GM21529 (cell line): ENCODE measurements at regions not wholly inside any gene's neighbourhood (a gene's known extent, or its start where the extent isn't known, plus 50 kb on each side); places are given as distances from the start of the nearest gene placed in this dataset.

Experiments used
- ATAC-seq: cut with Tn5 transposase; IDR thresholded peaks from one replicate; pipeline ENCODE4 v1.9.1; 2021; ENCODE audit not compliant: unreplicated experiment

GRCh38 chr18:40860189-40860588 is 1094.8 kb upstream of the PIK3C3 start:
- no peak for ATAC-seq

DNA sequence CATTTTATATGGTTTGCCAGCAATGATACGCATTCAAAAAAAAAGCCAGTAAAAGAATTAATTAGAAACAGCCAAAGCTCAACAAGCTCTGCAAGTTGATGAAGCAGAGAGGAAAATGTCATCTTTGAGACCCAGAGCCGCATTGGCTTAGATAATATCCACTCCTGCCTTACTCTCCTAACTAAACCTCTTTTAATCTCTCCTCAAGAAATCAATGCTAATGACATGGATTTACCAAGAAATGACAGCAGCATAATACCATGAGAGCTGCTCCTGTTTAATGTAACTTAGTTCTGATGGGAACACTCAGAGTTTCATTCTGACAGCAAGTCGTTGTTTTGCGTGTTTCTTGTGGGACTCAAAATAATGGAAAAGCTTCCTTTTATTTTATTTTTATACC is 1099.4 kb upstream of the PIK3C3 start:
- no peak for ATAC-seq

- no peak for ATAC-seq
Measured at GRCh38 chr18:40852406-40852805, 1102.6 kb upstream of the PIK3C3 start.

DNA sequence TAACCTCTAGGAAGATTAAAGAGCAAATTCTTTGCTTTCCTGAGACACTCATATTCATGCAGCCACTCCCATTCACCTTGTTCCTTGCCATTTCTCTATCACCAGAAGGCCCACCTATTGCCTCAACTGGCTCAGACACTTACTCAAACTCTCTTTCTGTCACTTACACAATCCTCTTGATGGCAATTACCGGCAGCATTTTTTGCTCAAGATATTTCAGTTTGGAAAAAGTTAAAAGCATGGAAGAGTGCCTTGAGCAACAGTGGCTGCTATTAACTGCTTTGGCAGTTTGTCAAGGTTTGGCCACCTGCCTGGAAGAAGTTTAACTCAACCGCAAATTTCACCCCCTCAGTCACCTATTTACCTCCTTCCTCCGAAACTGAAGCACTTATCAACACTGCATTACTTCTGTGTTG is 1104.0 kb upstream of the PIK3C3 start:
- ATAC-seq: no peak

GRCh38 chr18:40849886-40850285 is 1105.1 kb upstream of the PIK3C3 start:
- ATAC-seq: no peak

- no peak for ATAC-seq
Measured at GRCh38 chr18:40841467-40841866, 1113.6 kb upstream of the PIK3C3 start.

DNA sequence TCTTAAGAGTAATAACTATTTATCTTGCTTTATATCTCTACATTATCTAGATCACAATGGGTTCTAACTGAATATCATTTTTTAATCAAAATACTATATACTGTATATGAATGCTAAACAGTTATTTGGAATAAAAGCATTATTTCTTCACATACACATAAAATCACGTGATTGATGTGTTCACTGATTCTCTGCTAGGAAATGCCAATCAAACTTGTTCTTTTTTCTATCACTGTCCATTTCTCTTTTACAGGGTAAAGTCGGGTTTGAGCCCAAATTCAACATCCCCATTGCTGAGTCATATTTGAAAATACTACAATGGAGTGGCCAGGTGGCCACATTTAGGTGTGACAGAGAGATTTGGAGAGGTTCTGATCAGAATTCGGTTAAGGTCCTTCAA is 1114.0 kb upstream of the PIK3C3 start:
- ATAC-seq: no peak

DNA sequence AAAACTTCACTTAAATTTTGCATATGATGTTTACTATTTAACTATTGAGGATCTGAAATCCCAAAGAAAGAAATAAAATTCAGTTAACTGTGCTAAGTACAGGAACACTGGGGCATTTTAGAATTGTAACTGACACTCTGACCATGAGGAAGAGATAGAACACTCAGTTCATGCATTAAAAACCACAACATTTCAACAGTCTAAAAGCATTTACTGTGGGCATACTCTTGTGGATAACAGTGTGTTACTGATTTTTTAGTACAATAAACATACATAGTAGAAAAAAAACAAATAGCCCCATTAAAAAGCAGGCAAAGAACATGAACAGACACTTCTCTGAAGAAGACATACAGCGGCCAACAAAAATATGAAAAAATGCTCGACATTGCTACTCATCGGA is 1122.7 kb upstream of the PIK3C3 start:
- ATAC-seq: no peak

GRCh38 chr18:40824291-40824690 is 1130.7 kb upstream of the PIK3C3 start:
- ATAC-seq: no peak

GRCh38 chr18:40821596-40822243 is 1133.3 kb upstream of the PIK3C3 start:
- no peak for ATAC-seq

DNA sequence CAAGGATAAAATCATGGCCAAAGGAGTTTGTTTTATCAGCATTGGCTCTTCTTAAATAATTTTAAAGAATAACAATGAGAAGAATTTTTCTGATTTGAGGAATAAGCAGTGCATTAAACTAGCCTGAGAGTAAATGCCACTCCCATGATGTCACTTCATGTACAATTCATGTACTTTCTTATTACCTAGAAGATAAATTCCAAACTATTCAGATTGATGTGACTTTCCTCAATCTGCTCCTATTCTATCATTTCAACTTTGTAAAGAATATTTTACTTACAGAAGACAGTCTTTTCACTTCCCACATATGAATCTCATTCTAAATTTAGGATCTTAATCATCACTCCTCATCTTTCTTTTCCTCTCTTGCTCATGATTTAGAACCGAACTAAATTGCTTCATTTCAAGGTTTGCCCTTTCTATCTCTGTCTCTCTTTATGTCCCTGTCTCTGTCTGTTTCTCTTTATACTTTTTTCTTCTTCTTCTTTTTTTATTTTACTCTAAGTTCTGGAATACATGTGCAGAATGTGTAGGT is 1142.0 kb upstream of the PIK3C3 start:
- no peak for ATAC-seq

- no peak for ATAC-seq
Measured at GRCh38 chr18:40810372-40810771, 1144.7 kb upstream of the PIK3C3 start.

DNA sequence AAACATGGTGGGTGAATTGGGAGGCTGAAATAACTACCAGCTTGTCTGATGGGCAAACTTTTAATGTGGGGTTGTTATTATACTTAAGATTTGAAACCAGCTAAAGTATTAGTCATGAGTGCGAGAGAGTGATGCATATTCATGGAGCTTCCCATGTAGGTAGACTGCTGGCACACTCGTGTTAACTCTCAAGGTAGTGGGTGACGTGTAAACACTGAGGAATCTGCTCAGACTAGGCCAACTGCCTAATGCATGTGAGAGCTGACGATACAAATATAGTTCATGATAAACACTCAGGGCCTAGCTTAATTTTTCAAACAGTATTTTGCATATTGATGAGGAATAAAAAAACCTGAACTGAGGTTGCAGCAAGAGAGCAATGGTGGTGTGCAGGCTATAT is 1165.7 kb upstream of the PIK3C3 start:
- ATAC-seq: no peak

- no peak for ATAC-seq
Measured at GRCh38 chr18:40782453-40783130, 1172.4 kb upstream of the PIK3C3 start.

DNA sequence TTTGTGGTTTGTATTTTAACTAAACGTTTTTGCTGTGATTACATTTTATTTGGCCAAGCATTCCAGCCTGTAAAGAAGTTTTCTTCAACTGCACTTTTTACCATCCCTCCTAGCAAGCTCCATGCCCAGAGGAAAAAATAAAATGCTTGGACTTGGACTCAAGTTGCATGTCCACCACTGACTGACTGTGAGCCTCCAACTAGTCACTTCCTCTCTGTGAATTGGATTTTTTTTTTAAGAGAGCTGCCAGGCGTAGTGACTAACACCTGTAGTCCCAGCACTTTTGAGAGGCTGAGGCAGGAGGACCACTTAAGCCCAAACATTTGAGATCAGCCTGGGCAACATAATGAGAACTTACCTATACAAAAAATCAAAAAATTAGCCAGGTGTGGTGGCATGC is 1185.2 kb upstream of the PIK3C3 start:
- no peak for ATAC-seq

DNA sequence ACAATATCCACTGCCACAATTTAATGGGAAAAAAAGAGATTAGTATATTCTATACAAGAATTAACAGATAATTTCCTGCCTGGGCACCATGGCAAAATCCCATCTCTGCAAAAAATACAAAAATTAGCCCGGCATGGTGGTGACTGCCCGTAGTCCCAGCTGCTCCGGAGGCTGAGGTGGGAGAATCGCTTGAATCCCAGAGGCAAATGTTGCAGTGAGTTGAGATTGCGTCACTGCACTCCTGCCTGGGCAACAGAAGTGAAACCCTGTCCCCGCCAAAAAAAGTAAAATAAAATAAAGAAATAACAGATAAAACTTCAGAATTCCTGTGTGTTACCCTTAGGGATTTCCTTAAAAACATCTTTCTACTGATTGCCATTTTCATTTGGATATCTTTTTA is 1194.8 kb upstream of the PIK3C3 start:
- no peak for ATAC-seq

DNA sequence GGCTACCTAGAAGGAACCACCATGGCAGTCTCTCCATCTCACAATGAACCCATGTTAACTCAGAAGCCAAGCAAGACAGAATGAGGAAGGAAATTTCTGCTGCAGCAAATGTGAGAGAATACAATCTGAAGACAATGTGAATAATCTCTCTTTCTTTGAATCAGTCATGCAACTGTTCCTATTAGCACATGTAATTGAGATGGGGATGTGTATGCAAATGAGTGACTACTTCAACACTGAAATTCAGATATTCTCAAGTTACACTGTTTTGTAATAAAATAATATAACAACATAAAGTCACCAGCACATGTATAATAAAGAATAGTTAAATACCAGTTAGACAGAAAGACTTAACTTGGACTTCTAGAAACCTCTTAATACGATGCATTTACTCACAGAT is 1200.6 kb upstream of the PIK3C3 start:
- no peak for ATAC-seq

GRCh38 chr18:40752316-40752715 is 1202.7 kb upstream of the PIK3C3 start:
- no peak for ATAC-seq

GRCh38 chr18:40751186-40751585 is 1203.8 kb upstream of the PIK3C3 start:
- ATAC-seq: no peak

DNA sequence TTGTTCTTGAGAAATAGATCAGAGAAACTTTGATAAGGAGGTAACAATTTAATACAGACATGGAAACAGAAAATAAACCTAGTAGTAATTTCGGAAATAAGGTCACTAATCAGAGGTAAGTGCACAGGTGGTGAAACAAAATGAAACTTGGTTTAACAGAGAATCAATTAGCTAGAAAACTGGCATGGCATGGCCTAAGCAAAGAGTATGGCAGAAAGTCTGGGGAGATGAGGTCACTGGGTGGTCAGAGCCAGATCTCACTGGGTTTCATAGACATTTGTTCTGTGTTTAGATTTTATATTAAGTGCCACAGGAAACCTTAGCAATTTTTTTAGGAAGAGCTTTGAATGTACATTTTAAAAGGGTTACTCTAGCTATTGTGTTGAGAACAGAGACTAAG is 1216.0 kb upstream of the PIK3C3 start:
- ATAC-seq: no peak

GRCh38 chr18:40738321-40738880 is 1216.6 kb upstream of the PIK3C3 start:
- no peak for ATAC-seq

- no peak for ATAC-seq
Measured at GRCh38 chr18:40708726-40709125, 1246.3 kb upstream of the PIK3C3 start.
